CD4-positive, alpha-beta T cell treated with Interleukin-17A for 1 hour (primary cell): ENCODE measurements at regions not wholly inside any gene's neighbourhood (a gene's known extent, or its start where the extent isn't known, plus 50 kb on each side); places are given as distances from the start of the nearest gene placed in this dataset.
"Not testable (repeated sequence)": the region's sequence is repeated elsewhere in the genome, so short reads cannot be mapped to it uniquely, and the experiment has no call there.

Experiments
- DNase-seq: peaks from one replicate; pipeline ENCODE4 v3.0.0-alpha.2; 2020

DNA sequence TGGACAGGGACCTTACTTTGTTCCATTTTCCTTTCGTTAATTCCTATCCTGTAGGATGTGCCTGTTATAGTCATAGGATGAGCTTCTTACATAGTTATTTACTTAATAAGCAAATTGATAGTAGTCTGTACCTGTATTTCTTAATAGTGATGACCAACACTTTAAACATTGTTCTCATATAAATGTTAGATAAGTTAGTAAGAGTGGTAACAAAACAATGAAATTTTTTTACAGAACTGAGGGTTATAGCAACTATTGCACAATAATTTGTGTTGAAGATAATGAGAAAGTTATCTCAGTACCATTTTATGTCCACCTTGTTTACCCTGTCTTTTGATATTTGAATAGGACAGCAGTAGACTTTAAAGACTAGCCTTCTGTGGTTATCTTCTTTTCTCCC, 162.9 kb upstream of the ELL2 start:
- DNase-seq = no peak

DNA sequence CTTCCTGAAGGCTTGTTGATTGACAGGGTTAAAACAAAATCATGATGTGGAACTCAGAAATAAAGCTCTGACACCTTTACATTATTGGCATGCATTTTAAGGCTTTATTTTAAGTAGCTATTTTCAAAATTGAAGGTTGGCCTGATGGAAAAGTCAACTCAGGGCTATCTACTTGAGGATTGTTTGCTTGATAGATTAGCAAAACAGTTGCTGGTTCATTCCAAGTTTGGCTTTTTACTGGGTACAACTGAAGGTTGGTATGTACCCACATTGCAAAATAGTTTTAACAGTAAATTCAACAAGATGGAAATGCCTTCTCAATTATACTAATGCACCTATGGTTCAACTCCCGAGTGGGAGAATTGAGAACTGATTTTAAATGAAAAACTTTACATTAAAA, 161.8 kb upstream of the ELL2 start:
- no peak for DNase-seq

DNA sequence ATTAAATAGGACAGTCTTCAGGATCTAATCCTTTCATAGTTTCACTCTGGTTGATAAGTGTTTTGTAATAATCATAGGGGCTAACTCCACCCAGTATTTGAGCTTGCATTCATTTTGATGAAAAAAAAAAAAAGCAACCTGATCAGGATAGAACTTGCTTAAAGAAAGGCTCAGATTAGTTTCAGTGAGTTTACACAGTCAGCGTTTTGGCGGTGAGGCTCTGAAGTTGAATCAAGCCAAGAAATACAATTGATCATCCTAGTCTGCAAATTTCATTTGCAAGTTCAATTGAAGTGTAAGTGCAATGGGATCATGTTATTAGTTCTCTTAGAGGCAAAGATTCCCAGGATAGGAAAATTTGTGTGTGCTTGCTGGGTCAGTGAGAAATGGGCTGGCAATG, 159.7 kb upstream of the ELL2 start:
- no peak for DNase-seq

DNA sequence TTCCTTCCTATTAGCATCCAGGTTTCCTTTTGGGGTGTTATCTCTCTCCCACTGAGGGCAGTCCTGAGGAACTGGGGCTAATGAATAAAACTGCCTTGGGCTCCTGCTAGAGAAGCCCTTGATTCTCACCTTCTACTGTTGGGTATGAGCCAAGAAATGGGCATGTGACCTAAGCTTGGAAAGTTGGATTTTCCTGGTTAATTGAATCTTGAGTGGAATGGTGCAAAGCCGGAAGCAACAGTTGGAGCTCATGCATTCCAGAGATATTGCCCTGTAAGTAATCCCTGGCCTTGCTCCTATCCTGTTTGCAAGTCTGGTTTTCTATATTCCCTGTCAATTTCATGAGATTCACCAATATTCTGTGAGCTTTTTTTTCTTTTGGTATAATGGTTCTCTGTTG, 158.5 kb upstream of the ELL2 start:
- DNase-seq = no peak

DNA sequence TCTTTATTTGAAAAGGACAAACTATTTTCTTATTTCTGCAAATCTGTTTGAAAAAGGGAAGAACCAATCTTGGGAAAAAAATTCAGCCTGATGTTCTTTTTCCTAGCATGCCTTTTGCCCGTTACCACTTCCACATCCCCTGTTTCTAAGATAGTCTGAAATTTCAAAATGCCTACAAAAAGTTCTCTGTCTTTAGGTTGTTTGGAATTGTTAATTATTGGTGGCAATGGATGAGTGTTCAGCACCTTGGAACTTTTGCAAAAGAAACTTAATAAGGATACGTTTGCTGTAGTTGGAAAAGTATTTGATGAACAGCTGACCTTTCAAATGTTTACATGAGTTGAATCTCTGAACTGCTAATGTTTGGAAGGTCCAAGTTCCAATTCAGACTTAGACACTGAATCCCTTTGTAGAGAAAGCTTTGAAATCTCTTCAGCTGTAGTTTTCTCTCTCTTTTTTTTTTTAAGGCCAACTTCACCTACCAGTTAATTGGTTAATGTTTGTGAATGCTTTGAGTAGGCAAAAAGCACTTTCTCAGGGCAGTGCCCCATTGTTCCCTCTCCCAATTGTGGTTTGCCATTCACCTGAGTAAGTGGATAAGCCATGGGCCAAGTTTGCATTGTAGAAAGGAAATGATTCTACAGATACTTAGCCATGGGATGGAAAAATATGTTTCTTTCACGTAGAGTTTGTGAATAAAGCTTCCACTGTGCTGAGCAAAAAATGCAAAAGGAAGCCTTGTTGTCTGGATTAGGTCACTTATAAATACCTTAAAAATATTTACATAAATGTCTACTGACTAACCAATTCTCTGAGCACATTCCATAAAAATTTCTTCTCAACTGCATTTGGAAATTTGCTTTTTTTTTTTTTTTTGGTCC, 156.4 kb upstream of the ELL2 start:
- no peak for DNase-seq

DNA sequence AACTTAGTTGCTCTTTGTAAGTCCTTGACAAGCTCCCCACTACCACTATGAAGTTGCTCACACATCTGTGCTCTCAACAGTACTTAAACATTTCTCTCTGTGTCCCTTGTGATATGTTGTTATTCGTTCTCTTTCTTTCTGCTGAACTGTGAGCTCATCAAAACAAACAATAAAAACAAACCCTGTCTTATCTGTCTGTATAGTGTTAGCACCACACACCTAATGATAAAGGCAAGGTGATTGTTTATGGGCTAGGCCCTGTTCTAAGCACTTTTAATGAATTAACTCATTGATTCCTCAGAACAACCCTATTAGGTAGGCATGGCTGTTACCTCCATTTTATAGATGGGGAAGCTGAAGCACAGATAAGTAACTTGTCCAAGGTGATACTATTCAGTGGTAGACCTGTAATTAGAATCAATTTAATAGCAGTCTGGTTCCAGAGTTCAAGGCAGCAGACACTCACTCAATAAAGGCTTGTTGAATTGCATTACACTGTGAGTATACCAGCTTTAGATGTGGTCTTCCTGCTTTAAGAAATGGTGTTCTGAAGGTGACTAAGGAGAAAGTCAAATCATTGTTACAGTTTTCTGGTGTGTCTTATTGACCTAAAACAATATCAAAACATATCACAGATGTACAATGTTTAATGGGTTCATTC, 153.6 kb upstream of the ELL2 start:
- no peak for DNase-seq

DNA sequence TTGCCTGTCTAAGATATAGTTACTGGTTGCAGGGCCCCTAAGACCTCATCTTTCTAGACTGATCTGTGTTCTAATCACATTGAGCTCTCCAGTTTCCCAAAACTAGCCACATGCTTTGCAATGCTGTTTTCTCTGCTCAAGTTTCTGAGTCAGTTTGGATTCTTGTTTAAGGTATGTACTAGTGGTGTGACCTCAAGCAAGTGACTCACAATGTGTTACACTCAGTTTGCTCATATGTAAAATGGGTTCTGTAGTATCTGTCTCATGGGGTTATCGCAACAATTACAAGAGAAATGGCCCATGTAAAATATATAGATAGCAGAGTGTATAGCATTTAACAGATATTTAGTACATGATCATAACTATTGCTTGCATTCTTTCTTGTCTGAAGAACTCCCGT, 153.1 kb upstream of the ELL2 start:
- no peak for DNase-seq

DNA sequence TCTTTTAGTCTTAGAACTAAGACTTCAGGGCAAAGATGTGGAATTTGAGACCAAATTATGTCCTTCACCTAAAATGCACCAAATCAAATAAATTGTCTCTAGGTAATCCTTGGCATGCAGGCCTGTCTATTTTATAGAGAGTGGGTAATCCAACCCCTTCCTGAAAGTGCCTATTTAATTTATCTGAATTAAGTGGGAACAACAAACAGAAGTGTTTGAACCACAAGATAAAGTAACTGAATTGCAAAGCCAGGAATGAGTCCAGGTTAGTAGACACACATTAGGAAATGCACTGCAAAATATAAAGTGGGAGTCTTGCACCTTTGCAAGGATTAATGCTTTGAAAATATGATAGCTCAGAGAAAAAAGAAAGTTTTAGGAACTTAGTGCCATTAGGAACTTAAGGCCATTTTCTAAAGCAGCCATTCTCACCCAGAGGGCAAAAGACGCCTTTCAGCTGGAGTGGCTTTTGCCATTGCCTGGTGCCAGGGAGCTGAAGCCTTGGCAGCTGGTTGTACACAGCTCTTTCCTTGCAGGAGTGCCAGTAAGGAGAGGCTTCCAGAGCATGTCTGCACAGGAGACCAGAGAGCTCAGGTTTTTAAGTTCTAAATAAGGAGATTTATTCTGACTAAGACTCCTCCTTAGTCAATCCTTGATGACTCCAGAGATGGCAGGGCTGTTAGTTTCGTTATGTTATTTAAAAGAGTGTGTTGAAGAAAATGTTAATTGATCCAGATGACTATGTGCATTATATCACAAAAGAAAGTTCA, 151.7 kb upstream of the ELL2 start:
- no peak for DNase-seq

DNA sequence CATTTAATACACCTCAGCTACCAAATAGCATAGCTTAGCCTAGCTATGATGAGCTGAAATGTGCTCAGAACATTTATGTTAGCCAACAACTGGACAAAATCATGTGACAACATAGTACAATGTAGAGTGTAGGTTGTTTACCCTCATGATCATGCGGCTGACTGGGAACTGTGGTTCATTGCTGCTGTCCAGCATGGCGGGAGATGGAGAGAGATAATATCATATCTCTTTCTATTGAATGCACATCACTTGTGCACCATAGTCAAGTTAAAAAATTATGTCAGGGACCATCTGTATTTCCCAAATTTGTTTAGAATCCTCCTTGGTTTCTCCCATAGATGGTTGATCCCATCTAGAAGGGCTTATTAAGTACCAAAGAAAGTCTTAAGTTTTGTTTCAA, 151.1 kb upstream of the ELL2 start:
- DNase-seq = no peak

DNA sequence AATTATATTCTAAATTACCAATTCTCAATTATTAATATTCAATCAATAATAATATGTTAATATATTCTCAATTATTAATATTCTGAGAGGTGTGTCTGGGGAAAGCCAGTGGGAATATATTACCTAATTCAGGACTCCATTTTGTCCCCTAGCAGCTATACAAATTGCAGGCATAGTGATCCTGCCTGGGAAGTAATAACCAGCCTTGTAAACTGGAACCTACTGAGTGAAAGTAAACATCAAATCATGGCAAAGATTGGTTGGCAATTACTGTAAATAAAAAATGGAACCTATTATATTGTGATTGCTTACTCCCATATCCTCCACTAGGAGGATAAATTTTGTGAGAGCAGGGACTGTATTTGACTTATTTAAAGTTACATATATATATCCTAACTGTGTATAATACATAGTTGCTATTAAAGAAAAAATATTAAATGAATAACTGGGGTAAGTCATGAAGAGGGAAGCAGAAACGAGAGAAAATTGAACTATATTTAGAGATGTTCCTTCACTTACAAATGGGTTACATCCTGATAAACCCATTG, 150.5 kb upstream of the ELL2 start:
- no peak for DNase-seq

DNA sequence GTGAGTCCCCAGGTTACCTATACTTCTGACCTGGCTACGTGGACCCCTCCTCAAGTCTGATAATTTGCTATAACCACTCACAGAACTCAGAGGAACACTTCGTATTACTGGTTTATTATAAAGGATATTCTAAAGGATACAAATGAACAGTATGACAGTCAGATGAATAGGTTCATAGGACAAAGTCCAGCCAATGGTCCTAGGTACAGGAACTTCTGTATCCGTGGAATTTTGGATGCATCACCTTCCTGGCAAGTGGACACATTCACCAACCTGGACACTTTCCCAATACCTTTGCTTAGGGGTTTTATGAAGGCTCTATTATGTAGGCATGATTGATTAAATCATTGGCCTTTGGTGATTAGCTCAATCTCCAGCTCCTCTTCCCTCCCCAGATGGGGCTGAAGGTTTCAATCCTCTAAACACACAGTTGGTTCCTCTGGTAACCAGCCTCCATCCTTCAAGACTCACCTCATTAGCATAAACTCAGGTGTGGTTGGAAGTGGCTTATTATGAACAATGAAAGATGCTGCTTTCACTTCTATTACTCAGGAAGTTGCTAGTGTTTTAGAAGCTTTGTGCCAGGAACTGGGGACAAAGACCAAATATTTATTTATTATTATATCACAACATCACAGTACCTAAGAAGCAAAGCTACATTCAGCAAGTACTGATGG, 149.6 kb upstream of the ELL2 start:
- DNase-seq = no peak

DNA sequence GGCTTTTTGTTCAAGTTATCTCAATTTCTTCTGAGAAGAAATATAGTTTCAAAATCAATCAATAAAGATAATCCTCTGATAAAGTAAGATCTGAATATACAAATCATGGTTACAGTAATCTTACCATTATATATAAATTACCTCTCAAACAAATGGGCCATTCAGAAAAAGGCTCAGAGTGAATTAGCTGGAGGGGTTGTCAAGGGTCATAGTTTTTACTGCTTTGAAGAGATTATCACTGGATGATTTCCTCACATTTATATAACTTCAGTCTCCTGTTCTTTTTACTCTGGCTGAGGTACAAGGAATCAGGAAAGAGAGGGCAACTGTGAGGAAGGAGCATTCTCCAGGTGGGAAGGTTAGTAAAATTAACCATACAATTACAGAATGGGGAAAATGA, 148.6 kb upstream of the ELL2 start:
- no peak for DNase-seq

DNA sequence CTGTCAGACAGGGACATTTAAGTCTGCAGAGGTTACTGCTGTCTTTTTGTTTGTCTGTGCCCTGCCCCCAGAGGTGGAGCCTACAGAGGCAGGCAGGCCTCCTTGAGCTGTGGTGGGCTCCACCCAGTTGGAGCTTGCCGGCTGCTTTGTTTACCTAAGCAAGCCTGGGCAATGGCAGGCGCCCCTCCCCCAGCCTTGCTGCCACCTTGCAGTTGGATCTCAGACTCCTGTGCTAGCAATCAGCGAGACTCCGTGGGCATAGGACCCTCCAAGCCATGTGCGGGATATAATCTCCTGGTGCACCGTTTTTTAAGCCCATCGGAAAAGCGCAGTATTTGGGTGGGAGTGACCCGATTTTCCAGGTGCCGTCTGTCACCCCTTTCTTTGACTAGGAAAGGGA, 147.0 kb upstream of the ELL2 start:
- DNase-seq = not testable (repeated sequence)

DNA sequence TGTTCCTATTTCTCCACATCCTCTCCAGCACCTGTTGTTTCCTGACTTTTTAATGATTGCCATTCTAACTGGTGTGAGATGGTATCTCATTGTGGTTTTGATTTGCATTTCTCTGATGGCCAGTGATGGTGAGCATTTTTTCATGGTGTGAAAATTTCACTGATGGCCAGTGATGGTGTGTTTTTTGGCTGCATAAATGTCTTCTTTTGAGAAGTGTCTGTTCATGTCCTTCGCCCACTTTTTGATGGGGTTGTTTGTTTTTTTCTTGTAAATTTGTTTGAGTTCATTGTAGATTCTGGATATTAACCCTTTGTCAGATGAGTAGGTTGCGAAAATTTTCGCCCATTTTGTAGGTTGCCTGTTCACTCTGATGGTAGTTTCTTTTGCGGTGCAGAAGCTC, 142.2 kb upstream of the ELL2 start:
- DNase-seq = not testable (repeated sequence)

DNA sequence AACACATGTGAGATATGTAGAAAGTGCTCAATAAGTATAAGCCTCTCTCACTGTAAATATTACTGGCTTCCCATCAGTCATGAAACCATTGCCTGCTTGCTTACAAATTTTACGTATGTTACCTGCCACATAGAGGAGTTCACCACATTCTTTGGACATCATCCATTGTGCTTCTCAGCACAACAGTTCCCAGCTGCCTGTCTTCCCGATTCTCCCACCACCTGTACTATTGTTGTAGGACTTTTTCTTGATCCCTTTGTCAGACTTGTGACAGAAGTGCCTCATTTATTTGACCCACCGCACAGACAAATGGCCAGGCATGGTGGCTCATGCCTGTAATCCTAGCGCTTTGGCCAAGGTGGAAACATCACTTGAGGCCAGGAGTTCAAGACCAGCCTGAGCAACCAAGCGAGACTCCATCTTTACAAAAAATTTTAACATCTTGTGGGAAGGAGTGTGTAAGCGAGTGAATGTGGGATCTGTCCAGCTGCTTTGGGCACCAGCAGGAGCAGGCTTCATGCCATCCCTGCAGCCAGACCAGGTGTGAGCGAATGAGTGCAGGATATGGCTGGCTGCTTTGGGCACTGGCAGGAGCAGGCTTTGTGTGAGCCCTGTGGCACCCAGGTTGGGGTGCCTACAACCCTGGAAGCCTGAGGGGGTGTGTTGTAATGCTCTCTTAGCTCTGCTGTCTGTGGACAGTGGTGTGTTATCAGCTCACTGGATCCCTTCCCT, 139.9 kb upstream of the ELL2 start:
- DNase-seq = no peak

DNA sequence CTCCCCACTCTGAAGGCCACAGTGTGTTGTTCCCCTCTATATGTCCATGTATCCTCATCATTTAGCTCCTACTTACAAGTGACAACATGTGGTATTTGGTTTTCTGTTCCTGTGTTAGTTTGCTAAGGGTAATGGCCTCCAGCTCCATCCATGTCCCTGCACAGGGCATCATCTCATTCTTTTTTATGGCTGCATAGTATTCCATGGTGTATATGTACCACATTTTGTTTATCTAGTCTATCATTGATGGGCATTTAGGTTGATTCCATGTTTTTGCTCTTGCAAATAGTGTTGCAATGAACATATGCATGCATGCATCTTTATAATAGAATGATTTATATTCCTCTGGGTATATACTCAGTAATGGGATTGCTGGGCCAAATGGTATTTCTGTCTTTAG, 135.8 kb upstream of the ELL2 start:
- not testable (repeated sequence) for DNase-seq

DNA sequence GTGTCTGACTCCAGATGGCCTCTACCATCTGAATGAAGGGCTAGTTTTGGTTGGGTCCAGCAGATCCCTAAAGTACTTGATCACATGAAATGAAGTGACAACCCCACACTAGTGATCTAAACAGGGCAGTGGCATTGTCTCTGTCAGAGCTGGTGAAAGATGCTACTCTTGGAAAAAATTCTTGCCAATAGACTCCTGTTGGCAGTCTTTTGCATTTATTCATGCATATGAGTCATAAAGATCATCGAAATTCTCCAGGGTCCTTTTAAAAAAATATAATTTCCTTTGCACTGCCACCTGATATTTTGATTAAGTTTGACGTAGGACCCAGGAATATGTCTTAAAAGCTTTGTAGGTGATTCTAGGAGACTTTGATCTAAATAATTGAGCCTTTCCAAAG, 135.1 kb upstream of the ELL2 start:
- DNase-seq = no peak

DNA sequence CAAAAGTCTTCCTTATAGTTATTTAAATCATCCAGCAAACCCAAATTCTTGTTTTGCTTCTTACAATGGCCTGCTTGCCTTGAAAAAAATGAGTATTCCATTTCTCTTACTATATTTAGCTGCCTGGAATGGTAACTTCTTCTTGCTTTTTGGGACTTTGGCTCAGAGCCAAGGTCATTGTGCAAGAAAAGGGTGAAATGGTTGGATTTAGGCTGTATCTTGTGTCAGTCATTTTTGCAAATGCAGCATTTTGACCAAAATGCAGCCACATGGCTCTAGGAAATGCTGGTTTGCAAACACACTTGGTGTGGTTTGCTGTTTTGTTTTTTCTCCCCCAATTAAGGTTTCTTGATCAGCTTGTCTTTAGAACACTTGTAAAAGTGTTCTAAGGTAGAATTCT, 133.3 kb upstream of the ELL2 start:
- no peak for DNase-seq

DNA sequence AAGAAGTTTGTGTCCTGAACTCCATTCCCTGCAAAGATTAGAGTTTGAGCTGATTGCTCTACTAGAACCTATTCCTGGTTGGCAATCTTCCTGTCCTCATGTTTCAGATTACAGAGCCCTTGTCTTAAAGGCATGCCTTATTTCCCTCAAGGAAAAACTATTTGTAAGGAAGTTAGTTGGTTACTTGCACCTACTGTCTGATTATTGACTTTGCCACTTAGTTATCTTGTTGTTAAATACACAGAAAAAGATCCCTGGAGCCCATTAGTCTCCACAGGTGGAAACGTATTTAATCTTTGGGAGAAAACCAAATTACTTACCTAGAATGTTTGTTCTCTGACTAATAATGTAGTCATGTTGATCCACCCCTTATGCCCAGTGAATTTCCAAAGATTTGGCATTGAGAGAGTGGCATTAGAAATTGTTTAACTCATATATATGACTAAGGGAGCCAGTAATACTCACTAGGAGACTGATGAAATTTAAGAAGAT, 132.3 kb upstream of the ELL2 start:
- DNase-seq = no peak

DNA sequence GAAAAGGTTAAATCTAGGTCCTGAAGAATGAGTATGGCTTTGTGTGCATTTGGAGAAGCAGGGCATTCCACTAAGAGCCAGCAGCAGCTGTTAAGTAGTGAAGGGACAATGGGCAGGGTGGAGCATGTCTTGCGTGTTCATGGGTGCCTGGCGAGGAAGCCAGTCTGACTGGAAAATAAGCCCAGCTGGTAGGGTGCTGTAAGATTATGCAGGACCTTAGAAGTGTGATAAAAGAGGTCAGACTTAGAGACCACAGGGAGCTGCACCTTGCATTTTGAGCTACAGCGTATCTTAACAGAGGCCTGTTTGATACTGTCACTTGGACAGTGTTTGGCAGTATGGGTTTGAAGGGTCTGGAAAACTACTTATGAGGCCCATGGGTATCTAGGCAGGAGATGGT, 131.7 kb upstream of the ELL2 start:
- no peak for DNase-seq

DNA sequence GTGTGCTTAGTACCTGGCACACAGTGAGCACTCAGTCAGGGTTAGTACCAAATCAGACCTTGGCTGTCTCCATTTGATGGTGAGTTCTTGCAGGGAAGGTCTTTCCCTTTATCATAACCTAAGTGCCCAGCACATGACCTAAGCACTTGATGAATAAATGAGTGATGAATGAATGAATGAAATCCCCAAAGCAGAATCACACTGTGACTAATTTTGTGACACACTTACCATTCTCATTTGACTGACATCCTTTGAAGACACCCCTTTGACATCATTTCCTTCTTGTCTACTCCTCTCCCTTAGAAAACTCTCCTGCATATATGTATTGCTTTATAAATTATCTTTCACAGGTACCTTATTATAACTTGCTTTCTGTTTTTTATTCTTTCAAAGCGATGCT, 130.2 kb upstream of the ELL2 start:
- no peak for DNase-seq

DNA sequence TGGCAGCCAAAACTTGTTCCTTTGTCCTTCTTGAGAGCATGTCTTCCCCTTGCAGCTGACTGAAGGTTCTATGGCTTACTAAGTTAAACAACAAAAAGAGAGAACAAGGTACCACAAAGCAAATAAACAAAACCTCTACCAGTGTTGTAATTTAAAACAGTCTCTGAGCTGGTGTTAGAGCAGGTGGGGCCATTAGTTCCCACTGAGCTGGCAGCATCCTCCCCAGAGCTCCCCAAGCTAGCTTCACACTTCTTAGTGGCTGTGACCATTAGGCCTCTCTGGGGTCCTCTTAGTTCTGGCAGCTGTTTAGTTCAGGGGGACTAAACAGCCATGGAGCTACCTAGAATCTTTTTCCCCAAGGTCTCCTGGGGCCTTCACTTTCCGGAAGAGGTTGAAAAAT, 128.6 kb upstream of the ELL2 start:
- DNase-seq = no peak
